HG02588 (cell line): ENCODE measurements at regions not wholly inside any gene's neighbourhood (a gene's known extent, or its start where the extent isn't known, plus 50 kb on each side); places are given as distances from the start of the nearest gene placed in this dataset.

Experiments
- ATAC-seq: cut with Tn5 transposase; IDR thresholded peaks from one replicate; pipeline ENCODE4 v1.9.1; 2021; ENCODE audit warnings: mild to moderate bottlenecking, moderate library complexity; ENCODE audit not compliant: unreplicated experiment

DNA sequence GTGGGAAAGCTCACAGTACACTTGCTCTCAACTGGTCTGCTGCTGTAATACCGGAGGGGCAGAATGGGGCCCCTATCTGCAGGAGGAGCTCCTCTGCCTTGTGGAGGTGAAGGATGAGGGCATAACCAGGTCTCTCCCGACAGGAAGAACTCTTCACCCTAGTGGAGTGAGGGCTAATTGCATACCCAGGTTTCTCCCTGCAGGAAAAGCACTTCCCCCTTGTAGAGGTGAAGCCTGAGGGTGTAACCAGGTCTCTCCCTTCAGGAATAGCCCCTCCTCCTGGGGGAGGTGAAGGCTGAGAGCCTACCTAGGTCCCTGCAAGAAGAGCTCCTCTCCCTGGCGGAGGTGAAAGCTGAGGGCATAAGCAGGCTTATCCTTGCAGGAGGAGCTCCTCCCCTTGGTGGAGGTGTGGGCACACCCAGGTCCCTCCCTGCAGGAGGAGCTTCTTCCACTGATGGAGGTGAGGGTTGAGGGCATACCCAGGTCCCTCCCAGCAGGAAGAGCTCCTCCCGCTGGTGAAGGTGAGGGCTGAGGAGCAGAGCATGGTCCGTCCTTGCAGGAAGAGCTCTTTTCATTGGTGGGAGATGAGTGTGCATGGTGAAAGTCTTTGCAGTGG, 954.1 kb downstream of the NLGN4Y start:
- no peak for ATAC-seq

DNA sequence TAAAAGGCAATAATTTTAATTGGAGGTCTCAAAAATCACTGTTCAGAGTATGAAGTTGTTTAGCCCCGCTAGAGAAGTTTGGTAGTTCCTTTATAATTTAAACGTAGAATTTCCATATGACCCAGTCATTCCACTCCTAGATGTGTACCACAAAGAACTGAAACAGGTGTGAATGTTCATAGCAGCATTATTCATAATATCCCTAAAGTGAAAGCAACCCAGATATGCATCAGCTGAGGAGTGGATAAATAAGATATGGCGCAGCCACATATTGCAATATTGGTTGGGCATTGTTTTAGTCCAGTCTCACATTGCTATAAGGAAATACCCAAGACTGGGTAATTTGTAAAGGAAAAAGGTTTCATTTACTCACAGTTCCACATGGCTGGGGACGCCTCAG, 976.2 kb downstream of the NLGN4Y start:
- no peak for ATAC-seq

DNA sequence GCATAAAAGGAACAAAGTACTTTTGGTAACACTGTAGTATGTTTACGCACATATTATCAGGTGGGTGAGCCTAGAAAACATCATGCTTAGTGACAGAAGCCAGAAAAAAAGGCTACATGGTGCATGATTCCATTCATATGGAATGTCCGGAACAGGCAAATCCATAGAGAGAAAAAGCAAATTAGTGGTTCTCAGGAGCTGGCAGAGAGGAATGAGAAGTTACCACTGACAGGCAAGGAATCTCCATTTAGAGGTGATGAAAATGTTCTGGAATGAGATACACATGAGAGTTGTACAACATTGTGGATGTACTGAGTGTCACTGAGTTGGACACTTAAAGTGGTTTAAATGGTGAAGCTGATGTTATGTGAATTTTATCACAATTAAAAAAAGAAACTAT, 976.9 kb downstream of the NLGN4Y start:
- no peak for ATAC-seq

DNA sequence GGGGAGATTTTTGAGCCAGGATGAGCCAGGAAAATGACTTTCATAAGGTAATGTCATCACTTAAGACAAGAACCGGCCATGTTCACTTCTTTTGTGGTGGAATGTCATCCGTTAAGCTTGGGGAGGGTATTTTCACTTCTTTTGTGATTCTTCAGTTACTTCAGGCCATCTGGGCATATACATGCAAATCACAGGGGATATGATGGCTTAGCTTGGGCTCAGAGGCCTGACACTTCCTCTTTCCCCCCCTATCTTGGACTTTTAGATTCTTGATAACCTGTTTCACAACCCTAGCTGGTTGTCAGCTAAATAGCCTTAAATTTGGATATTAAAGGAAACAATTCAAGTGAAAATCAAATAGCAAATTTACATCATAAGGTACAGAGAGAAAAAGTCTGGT, 986.0 kb downstream of the NLGN4Y start:
- ATAC-seq, result no peak

DNA sequence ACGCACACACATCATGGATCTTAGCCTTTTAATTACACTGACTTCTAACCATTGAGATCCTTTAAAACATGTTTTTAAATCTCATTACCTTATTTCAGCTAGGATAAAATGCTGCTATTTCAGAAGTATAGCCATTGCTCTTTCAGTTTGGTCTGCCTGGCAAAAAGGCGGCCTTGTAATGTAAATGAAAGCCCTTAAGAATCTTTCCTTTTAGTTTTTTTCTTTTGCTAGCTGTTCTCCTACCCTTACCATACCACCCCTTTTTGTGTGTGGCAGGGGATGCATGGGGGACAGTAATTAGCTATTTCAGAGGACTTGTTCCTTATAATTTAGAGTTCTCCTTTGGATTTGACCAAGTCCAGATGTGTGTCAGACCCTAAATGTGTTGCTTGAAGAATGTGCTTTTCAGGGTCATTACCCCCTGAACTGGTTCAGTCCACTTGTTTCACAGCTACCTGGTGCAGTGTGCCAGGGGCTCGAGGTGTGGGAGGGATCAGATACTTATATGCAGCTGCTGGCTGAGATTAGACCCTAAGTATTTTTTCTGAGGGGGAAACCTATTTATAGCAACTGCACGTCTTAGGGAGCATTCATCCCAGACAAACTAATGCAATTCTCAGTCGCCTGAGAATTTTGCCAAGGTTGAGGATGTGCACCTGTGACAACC, 986.8 kb downstream of the NLGN4Y start:
- no peak for ATAC-seq

DNA sequence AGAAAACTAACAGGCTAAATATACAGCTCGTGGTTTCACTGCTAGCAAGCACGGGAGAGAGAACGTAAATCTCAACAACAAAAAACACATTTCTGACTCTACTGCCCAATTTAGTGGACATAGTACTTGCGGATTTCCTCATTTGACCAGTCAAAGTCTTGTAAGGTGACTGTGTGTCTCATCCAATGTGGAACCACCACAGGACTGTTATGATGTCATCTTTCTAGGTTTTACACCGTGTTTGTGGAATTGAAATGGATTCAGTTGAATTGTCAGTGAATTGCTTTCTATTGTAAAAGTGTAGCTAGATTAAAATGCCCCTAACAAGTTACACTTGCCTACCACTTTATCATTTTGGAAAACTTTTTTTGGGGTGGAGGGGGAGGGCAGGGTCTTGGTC, 1010.8 kb downstream of the NLGN4Y start:
- no peak for ATAC-seq

DNA sequence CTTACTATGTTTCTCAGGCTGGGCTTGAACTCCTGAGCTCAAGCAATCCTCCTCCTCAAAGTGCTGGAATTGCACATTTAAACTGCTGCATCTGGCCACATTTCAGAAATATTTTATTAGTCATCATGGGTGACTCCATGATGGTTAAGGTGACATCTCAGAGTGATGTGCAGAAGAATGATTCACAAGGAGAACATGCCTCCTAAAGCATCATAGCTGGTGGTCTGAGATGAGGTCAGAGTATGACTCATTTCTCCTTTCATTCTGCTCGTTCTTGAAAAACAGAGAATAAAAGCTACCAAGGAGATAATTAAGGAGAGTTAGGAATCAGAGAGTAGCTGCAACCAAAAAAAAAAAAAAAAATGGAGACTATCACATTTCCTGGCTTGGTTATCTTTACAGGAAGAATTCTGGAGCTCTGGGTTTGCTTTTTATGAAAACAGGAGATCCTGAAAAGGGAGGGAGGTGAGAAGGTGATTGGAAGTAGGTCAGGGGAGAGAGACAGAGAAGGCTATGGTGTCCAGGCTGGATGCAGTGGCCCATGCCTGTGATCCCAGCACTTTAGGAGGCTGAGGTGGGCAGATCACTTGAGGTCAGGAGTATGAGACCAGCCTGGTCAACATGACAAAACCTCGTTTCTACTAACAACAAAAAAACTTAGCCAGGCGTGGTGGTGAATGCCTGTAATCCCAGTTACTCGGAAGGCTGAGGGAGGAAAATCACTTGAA, 1011.6 kb downstream of the NLGN4Y start:
- ATAC-seq, result no peak

DNA sequence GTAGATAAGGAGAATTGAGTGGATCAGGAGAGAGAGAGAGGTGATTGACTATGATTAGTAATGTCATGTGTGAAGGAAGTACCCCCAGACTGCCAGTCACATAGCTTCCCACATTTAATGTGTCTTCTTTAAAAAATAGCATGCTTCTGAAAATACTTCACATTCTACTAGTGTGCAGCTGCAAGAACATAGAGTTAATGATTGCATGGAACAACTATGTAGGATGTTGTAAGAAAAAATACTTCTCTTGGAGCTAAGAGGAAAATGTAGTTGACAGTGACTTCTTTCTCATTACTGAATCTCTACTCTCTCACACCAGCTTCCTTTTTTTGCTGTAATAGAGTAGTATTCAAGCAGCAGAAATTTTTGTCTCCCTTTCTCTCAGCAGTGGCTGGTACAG, 1016.2 kb downstream of the NLGN4Y start:
- ATAC-seq, result no peak

DNA sequence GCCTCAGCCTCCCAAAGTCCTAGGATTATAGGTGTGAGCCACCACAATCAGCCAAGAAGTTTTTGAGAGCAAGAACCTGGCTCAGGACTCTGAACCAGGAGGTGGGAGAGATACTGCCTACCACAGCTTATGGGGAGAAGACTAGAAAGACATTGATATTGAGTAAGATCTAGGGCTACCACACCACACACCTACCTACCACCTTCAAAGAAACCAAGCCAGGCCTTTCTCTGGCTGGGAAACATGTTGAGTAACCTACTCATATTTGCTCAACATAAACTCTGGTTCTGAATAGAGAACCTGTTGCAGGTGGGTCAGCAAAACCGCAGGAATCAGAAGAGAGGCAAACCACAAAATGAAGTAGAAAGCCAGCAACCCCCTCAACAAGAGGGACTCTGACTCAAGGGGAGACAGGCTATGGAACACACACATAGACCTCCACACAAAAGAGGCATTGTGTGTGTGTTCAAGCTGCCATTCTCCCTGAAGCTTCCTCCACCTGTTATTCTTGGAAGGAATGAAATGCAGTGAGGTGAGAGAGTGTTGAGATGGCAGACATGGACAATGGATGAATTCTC, 1021.9 kb downstream of the NLGN4Y start:
- ATAC-seq, result no peak

DNA sequence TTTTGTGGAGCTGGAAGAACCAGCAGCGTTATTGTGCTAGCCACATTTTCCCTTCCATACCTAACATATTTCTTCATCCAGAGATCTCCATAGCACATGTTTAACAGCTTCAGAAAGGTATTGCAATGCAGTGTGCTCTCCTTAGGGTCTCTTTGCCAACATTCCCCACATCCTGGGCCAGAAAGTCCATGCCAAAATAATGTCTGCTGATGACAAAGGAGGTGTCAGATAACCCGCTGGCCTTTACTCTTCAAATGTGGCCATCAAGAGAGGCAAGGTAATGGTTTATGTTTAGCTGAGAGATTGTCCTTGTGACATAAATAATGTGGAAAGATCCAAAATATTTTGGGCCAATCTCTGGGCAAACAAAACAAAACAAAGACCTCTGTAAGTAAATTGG, 1027.7 kb downstream of the NLGN4Y start:
- ATAC-seq, result no peak

DNA sequence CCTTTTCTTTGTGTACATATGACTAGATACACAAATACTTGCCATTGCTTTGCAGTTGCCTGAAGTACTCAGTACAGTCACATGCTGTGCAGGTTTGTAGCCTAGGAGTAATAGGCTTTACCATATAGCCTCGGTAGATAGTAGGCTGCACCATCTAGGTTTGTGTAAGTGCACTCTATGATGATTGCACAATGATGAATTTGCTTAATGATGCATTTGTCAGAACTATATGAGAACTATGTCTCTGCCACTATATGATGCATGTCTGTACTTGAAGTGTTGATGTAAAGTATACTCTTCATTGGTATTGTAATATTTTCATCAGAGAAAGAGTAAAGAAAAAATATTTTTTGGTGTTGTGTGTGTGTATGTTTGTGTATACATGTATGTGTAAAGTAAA, 1030.7 kb downstream of the NLGN4Y start:
- no peak for ATAC-seq

DNA sequence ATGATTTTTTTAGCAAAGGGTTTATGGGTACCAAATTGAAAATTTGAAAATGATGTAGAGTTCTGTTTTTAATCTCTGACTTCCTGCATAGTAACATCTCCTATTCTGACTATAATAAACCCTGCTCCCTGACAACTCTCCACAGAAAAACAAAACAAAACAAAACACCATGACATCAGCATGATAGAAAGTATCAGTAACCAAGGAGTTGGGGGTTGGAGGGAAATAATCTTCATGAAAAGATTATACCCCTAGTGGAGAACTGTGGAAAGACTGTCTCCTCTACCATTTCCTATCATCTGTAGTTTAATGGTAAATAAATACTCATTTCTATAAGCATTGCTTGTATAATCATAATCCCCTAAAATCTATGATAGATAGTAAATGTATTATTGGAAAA, 1034.8 kb downstream of the NLGN4Y start:
- ATAC-seq, result no peak

DNA sequence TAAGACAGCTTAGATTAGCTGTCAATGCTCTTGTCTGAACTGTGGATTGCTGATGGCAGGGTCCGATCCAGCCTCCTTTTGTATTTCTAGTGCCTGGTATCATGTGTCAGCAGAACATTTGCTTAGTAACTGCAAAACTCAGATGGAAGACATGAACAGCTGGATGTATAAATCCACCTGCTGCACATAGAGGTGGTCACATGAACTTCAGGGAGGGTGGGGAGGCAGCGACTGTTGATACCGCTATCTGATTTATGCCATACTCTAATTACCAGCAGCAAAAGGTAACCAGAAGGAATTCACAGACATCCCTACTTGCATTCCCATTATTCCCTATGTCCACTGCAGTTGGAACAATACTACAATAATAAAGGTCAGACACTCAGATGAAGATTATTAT, 1036.5 kb downstream of the NLGN4Y start:
- ATAC-seq, result no peak

DNA sequence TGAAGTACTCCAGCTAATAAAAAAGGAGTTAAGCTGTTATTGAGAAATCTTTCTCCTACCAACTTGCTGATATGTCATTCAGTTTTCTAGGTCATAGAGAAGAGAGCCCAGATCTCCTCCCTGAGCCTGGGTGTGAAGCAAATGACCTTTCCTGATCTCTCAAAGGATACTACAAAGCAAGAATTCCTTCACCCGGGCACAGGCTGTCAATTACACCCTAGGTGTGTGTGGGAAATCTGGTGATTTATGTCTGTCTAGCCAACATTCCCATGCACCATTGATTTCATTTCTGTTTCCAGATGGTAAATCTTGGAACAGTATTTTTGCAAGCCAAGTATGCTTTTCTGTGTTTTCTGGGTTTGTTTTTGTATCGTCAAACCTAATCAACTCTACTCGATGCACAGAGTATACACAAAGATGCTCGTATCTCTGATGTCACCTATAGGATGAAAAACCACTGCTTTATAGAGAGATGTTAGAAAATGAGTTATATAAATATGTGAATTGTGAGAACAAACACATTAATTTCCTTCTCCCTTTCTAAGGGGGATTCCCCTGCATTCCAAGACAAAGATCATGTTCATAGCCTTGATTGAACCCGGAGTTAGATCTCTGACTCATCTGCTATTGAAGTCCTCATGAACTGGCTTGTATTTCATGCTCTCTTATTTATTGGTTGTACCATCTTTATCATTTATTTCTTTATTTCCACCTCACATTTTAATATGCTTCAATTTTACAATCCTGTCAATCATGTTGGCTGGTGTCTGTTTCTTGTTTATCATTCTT, 1037.4 kb downstream of the NLGN4Y start:
- no peak for ATAC-seq

DNA sequence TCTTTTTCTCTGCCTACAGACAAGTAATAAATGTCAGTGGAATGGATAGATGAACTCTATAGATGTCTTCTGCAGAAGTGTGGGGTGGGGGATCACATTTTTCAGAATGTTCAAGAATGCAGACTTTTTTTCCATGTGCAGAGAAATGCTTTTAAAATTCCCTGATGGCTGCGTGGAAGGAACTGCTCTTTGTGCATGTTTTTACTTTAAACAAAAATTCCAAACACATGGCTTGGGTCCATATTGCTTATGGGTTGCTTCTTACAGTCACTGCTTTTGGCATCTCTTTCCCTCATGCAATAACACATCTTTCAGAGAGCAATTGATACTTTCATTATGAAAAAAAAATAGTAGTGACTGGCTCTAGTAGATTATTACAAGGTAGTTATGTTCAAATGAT, 1053.6 kb downstream of the NLGN4Y start:
- no peak for ATAC-seq

DNA sequence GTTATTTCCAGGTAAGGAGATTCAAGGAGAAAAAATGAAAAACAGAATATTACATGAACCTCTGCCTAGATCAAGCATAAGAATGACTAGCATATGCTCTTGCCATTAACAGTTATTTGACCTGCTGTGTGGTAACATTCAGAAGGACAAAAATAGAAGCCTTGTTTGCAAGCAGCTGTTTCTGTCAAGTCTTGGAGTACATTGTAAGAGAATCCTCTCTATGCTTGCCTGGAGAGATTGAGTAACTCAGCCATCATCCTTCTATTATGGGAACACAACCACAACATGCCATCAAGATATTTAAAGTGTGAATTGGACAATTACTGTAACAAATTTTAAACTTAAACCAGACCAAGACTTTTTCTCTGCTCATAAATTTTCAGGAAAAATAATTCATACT, 1054.4 kb downstream of the NLGN4Y start:
- ATAC-seq, result no peak

DNA sequence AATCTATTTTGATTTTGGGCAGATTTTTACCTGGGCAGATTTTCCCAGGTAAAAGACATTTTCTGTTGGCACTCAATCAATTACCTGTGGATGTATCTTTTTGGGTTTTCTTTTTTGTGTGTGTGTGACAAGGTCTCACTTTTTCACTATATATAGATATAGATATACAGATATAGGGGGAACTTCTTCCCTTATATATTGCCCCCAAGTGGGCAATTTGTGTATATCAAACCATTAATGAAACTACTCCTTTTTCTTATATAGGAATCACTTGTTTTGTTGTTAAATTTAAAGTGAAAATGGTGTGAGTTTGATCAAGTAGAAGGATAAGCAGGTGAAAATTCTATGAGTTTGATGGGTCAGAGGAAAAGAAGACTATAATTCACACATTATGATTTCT, 1054.9 kb downstream of the NLGN4Y start:
- ATAC-seq, result no peak

DNA sequence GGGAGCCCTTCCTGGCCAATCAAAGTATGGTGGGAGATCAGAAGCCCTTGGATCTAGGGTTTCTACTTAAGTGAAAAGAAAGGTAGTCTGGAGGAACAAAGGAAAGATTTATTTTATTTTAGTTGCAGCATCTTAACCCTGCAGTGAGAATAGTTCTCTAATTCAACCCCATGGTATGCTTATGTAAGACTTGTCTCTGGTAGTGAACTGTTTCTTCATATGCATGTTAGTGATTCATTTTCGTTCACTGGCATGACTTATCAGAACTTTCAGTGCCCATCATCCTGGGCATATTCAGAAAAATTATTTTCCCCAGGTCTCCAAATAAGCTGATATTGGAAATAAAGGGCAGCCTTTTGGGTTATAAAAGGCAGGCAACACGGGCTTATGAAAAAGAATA, 1058.8 kb downstream of the NLGN4Y start:
- no peak for ATAC-seq

DNA sequence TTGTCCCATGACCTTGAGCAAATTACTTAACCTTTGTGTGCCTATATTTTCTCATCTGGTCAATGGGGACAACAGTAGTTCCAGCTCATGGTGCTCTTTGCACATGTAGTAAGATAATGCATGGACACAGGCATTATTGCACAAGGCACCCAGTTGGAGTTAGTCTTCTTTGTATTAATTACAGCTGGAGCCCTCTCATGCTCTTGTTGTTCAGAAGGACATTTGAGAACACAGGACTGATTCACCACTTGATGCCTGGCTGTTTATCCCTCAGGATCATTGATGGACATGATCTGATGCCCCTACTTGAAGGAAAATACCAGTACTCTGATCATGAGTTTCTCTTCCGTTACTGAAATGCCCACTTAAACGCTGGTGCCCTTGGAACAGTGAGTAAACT, 1068.6 kb downstream of the NLGN4Y start:
- no peak for ATAC-seq

DNA sequence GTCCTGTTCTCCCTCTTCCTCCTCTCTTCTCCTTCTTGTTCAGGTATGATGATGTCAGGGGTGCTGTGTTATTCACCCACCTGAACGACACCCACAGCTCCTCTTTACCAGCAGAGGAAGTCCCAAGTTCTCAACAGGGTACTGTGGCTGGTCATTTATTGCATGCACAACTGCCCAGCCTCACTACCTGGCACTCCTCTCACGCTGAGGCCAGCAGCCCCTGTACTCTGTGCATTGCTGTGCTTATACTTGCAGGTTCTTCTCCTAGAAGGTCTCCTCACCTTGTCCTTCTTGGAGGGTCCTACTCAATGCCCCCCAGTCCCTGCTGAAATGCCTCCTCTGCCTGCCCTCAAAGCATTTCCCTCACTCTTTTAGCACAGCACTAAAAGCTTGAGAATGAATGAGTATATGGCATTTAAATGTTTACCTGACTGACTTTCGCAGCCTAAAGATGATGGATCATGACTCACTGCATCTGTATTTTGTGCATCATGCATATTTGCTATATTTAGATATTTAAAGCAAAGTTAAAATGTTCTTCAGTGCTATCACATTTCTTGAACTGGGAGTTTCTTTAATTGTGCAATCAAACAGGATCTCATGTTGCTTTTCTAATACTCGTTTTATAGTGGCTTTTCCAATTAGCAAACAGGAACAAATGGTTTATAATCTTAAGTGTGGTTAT, 1069.3 kb downstream of the NLGN4Y start:
- ATAC-seq, result no peak

DNA sequence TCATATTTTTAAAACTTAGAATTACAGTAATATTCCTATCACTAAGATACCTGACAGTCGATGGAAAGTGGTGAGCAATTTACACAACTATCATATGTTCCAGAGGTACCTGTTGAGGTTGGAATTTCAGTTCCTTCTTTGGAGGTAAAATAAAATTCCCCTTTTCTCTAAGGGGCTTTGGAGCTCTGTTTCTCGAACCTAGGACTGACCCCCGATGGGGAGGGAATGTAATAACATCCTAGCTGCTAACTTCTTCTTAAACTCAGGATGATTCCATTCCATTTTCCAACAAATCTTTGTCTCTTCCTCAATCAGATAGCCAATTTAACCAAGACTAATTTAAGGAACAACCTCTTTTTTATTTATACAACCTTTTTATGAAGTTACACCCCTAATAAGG, 1069.8 kb downstream of the NLGN4Y start:
- no peak for ATAC-seq
